HFFc6 (cell line): ENCODE measurements at regions not wholly inside any gene's neighbourhood (a gene's known extent, or its start where the extent isn't known, plus 50 kb on each side); places are given as distances from the start of the nearest gene placed in this dataset.

Source experiments
- DNase-seq: peaks from one replicate; pipeline ENCODE4 v3.0.0-alpha.2; 2018
- H3K27ac Mint-ChIP-seq: 2 replicates; pipeline ENCODE4 v1.8.0; 2020; ENCODE audit warnings: mild to moderate bottlenecking, mixed read lengths
- H3K27me3 Mint-ChIP-seq: 2 replicates; pipeline ENCODE4 v1.8.0; 2021; ENCODE audit warnings: mild to moderate bottlenecking, moderate library complexity, mixed read lengths; ENCODE audit not compliant: insufficient read depth
- H3K36me3 Mint-ChIP-seq: 2 replicates; pipeline ENCODE4 v1.8.0; 2021; ENCODE audit warnings: low read depth, mixed read lengths
- H3K4me1 Mint-ChIP-seq: 2 replicates; pipeline ENCODE4 v1.8.0; 2020; ENCODE audit warnings: low read depth, mixed read lengths
- H3K4me3 Mint-ChIP-seq: 2 replicates; pipeline ENCODE4 v1.8.0; 2020; ENCODE audit warnings: mild to moderate bottlenecking, moderate library complexity, mixed read lengths
- H3K9me3 Mint-ChIP-seq: 2 replicates; pipeline ENCODE4 v1.8.0; 2020; ENCODE audit warnings: mild to moderate bottlenecking, mixed read lengths
- CTCF ChIP-seq: fragments of 200-600 bp; sonication (generic); IDR thresholded peaks from 2 replicates; pipeline ENCODE4 v1.5.0; 2021; ENCODE audit warnings: antibody characterized with exemption, mild to moderate bottlenecking

- no peak overlapping the region for H3K27ac Mint-ChIP-seq
- H3K9me3 Mint-ChIP-seq = peaks cover 3% of the 10 kb centered on the region
These were observed 255.0 kb upstream of the SASH1 start for GRCh38 chr6:148087659-148088058.

GRCh38 chr6:148090326-148090725 lies 252.3 kb upstream of the SASH1 start:
- no peak for DNase-seq
- Mint-ChIP-seq H3K27me3 (peaks cover 2% of the 10 kb centered on the region; the same call in 1 of the 2 replicates), H3K36me3 (no peaks in the 10 kb centered on the region), H3K9me3 (peaks cover 3% of the 10 kb centered on the region), H3K4me1 (no peaks in the 10 kb centered on the region; the same call in 1 of the 2 replicates), H3K27ac (no peak overlapping the region), H3K4me3 (no peak overlapping the region)
- no peak for TF ChIP-seq CTCF

More at GRCh38 chr6:148087659-148088058, 255.0 kb upstream of the SASH1 start:
- no peak for TF ChIP-seq CTCF
- Mint-ChIP-seq H3K4me1 (no peaks in the 10 kb centered on the region; the same call in 1 of the 2 replicates), H3K27me3 (peaks cover 2% of the 10 kb centered on the region; the same call in 1 of the 2 replicates), H3K4me3 (no peak overlapping the region), H3K36me3 (no peaks in the 10 kb centered on the region)
- DNase-seq = no peak

GRCh38 chr6:148091394-148091793 lies 251.2 kb upstream of the SASH1 start:
- no peak overlapping the region for H3K4me3 Mint-ChIP-seq
- no peak overlapping the region for H3K27ac Mint-ChIP-seq
- H3K9me3 Mint-ChIP-seq = peaks cover 3% of the 10 kb centered on the region
- TF ChIP-seq CTCF = no peak
- H3K27me3 Mint-ChIP-seq = peaks cover 2% of the 10 kb centered on the region; the same call in 1 of the 2 replicates
- DNase-seq = no peak
- H3K4me1 Mint-ChIP-seq = no peaks in the 10 kb centered on the region; the same call in 1 of the 2 replicates
- no peaks in the 10 kb centered on the region for H3K36me3 Mint-ChIP-seq

GRCh38 chr6:148103436-148103835 lies 239.2 kb upstream of the SASH1 start:
- no peaks in the 10 kb centered on the region for H3K4me1 Mint-ChIP-seq
- H3K9me3 Mint-ChIP-seq = no peaks in the 10 kb centered on the region

GRCh38 chr6:148104131-148104530 lies 238.5 kb upstream of the SASH1 start:
- H3K36me3 Mint-ChIP-seq = no peaks in the 10 kb centered on the region
- no peak overlapping the region for H3K4me3 Mint-ChIP-seq
- H3K27ac Mint-ChIP-seq = no peak overlapping the region
- H3K9me3 Mint-ChIP-seq = no peaks in the 10 kb centered on the region
- no peak for DNase-seq
- H3K27me3 Mint-ChIP-seq = peaks cover 2% of the 10 kb centered on the region
- no peaks in the 10 kb centered on the region for H3K4me1 Mint-ChIP-seq
- TF ChIP-seq CTCF = no peak

More at GRCh38 chr6:148103436-148103835, 239.2 kb upstream of the SASH1 start:
- Mint-ChIP-seq H3K36me3 (no peaks in the 10 kb centered on the region), H3K27ac (no peak overlapping the region), H3K4me3 (no peak overlapping the region), H3K27me3 (peaks cover 2% of the 10 kb centered on the region)
- no peak for TF ChIP-seq CTCF
- DNase-seq = no peak

- no peaks in the 10 kb centered on the region for H3K9me3 Mint-ChIP-seq
- no peaks in the 10 kb centered on the region for H3K36me3 Mint-ChIP-seq
- H3K27me3 Mint-ChIP-seq = peaks cover 2% of the 10 kb centered on the region
- no peak for TF ChIP-seq CTCF
- no peaks in the 10 kb centered on the region for H3K4me1 Mint-ChIP-seq
- no peak overlapping the region for H3K4me3 Mint-ChIP-seq
- H3K27ac Mint-ChIP-seq = no peak overlapping the region
- DNase-seq = no peak
These were observed 236.9 kb upstream of the SASH1 start for GRCh38 chr6:148105695-148106094.
